DMS53 treated with DMSO at 0.1 percent for 48 hours (cell line): ENCODE measurements at regions not wholly inside any gene's neighbourhood (a gene's known extent, or its start where the extent isn't known, plus 50 kb on each side); places are given as distances from the start of the nearest gene placed in this dataset.
"Not testable (repeated sequence)": the region's sequence is repeated elsewhere in the genome, so short reads cannot be mapped to it uniquely, and the experiment has no call there.

Experiments
- DNase-seq: peaks from one replicate; lab custom pipeline; 2025; ENCODE audit not compliant: unreplicated experiment; lab: John Stamatoyannopoulos, UW

DNA sequence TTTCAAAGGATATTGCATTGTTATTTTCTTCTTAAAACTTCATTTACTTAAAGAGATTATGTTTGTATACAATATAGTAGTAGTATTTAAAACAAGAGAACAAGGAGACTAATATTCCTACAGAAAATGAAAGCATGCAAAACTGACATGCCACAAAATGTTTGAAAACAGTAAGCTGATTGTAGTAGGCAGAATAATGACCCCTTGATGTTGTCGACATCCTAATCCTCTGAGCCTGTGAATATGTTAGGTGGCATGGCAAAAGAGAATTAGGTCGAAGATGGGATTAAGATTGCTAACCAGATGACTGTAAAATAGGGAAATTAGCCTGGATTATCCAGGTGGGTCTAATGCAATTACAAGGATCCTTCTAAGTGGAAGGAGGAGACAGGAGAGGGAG, 522.2 kb upstream of the NR3C2 start:
- DNase-seq, result no peak

DNA sequence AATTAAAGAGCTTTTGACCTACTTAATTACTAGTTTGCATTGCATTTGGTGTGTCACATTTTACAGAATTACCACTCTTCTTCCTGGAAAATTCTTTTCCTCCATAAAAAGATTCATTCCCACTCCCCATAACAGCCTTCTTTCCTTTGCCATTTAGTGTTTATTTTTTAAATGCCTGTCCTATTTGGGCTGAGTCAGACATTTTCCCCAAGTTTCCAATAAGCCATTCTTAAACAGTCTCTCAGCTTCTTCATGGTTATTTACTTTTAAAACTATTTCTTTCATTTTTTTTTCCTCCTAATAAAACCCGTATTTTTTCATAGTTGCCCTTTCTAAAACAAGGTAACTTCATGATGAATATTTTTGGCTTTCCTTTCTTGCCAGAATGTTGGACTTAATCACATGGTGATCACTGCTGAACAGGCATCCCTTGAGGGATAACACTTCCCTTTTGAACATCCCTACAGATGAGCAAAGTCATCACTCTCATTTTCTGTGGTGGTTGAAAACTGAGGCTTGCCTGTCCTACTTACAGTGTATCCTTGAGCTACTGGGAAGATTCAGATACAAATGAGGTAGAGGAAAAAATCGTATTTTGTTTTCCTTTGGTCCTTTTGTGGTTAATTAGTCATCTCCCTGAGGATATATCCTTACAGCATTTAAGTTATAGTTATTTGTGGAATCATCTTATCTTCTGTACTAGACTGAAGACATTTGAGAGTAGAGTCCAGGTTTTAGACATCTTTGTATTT, 520.5 kb upstream of the NR3C2 start:
- no peak for DNase-seq

DNA sequence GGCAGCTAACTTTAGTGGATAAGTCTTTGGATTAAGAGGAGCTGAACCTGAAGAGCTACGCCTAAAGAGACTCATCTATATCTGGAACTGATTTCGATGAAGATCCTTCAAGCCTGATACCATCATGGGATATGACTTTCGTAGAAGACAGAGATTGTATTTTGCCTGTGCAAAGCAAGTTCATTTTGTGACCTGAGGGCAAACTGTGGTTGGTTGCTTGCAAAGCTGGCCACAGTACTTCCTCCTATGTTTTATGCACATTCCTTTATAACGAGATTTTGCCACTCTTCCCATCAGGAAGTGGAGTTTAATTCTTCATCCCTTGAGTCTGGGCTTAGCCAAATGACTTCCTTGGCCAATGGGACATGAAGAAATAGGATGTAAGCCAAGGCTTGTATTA, 519.3 kb upstream of the NR3C2 start:
- DNase-seq, result no peak

DNA sequence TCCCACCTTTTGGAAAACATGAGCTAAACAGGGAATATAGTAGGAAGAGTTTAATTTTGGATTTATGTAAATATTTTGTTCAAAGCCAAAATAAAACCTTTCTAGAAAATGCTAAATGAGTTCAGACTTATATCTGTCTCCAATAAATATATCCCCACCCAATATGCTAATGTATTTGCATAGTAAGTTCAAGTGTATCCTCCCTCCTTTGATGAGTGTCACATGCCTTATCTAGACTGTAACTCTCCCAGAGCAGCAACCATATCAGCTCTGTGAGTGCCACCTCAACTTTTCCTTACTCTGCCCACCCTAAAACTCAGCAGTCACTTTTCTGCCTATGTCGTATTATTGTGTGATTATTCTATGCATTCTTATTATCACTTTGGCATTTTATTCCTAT, 516.1 kb upstream of the NR3C2 start:
- DNase-seq, result no peak

DNA sequence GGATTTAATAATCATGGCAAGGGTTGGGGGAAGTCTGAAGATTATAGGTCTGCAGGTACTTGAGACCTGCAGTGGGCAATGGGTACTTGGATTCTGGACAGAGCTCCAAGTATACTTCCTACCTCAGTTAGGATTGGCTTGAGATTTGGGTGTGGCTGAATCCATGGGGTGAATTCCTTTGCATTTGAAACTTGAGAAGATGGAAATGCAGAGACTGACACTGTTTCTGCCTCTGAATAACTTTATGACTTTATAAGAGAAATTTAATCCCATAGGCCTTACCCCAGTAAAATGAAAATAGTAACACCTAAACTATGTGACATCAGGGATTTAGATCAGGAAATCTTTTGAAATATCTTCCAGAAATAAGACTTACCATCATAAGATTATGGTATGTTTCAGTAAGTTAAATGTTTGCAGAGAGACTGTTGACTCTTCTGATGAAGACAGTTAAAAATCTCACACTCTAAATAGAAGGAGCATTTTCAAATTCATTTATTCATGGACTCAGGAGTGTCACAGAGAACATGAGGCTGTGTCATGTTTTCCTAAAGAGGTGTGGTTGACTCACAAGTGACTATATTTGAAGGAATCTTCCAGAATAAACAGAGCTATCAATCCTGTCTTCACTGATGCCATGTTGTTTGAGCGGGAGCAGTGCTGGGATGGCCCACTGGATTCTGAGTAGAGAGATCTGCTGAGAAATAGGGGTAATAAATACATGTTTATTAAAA, 513.5 kb upstream of the NR3C2 start:
- no peak for DNase-seq

DNA sequence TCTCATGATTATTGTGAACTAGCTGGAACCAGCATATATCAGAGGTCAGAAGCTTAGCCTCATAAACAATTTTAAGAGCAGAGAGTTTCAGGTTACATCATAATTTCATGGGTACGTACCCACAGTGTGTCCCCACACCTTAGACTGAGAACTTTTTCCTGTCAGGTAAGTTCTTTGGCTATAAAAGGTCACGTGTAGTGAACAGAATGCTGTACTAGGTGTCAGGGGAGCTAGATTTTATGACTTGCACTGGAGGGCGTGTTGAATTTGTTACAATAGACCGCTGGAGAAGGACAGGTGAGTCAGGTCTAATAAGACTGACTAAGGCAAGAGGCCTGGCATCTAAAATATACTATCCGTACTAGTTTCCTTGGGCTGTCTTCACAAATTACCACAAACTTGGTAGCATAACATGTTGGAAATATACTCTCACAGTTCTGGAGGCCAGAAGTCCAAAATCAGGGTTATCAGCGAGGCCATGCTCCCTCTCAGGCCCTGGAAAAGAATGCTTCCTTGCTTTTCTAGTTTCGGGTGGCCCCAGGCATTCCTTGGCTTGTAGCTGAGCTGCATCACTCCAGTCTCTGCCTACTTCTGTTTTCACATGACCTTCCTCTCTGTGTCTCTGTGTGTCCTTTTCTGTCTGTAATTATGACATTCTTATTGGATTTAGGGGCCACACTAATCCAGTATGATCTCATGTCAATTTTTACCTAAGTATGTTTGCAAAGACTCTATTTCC, 512.0 kb upstream of the NR3C2 start:
- DNase-seq, result no peak

DNA sequence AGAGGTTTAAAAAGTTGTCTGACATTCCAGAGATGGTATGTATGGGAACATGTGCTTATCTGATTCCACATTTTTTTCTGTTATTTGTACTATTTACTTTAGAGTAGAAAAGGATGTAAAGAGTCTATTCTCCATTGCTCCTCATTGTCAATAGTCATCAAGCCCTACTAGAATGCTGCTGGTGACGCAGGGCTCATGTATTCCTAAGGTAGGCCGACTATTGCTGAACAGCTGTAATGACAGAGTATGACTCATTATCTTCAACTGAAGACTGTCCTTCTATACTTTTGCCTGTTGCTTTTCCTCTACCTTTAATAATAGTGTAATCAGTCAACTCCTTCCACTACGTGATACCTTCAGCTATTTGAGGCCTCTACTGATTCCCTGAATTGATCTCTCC, 509.1 kb upstream of the NR3C2 start:
- peak; percentile 66 for DNase-seq

DNA sequence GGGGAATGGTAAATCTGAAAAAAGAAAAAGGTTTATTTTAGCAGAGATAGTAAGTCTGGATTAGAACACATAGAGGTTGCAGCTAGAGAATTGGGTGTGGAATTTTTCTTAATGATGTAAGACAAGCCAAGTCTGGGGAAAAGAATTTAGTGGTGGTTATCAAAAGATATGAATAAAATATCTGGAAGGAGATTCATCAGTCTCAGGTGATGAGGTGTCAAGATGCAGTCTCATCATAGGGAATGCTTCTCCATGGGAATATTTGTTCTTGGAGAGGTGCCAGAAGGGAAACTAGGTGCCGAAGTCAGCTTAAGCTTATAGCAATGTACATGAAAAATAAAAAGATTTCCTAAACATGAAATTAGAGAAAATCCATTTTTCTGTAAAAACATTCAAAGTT, 504.1 kb upstream of the NR3C2 start:
- no peak for DNase-seq

DNA sequence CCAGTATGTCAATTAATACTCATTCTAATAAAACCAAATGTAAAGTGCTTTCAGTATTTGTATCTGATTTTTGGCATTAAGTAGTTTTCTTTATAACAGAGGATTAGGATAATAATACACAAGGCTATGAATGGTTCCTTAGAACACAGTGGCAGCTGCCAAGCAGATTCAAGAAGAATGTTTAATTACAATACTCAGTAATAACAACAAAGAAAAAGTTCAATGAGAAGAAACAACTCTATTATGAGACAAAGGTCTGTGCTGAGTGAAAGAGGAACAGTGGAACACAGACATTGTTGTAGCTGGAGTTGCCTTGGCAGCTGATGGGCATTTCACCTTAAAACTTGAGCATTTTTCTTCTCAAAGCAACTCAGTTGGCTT, 502.6 kb upstream of the NR3C2 start:
- no peak for DNase-seq

DNA sequence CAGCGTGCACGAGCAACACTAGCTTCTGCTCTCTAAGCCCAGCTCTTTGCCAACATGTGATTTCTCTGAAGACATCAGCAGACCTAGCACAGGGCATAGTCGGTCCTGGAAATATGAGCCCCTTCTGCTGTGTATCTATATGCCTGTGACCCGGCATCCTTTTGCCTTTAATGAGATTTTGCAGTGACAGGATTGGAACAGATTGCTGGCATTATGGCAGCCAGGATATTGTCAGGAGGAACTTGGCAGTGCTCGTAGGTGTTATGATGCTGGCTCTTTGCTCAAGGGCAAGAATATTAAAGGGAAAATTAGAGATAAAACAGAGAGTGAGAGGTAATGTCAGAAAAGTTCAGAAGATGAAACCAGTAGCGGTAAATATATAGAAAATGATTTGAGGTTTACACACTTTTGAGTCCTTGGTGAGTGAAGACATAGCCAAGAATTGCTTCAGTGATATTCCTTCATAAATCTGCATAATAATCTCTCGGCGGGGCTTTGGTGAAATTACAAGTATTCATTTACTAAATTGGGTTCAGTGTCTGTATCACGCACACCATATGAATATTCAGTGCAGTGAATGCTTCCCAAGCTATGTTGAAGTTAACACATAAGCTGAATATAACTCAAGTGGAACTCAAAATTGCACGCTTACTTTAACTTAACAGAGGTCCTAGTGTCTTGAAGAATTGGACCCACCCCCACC, 502.1 kb upstream of the NR3C2 start:
- DNase-seq, result no peak

DNA sequence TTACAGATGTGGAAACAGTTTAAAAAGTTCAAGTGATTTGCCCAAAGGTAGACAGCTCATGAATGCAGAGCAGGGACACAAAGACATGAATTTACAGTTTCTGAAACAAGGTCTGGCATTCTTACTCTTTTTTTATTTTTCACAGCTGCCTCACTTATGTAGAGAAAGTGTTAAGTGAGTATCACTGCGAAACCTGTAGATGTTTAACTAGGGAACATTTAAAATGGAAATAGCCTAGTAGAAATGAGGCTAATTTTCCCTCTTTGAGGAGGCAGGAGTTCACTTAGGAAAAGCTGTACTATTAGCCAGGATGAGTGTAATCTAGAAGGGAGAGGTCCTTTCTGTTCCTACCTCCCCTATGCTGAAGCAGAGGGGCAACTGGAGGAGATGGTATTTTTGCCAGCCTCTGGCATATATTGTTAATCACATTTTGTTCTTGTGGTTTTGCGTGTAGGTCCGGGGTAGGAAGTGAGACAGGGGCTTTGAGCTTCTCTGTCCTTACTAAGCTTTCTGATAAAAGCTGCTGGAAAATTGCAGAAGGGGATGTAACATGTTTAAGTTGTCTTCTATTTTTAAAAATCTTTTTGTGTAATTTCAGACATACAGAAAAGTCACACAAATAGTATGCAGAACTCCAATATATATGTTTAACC, 492.8 kb upstream of the NR3C2 start:
- no peak for DNase-seq

DNA sequence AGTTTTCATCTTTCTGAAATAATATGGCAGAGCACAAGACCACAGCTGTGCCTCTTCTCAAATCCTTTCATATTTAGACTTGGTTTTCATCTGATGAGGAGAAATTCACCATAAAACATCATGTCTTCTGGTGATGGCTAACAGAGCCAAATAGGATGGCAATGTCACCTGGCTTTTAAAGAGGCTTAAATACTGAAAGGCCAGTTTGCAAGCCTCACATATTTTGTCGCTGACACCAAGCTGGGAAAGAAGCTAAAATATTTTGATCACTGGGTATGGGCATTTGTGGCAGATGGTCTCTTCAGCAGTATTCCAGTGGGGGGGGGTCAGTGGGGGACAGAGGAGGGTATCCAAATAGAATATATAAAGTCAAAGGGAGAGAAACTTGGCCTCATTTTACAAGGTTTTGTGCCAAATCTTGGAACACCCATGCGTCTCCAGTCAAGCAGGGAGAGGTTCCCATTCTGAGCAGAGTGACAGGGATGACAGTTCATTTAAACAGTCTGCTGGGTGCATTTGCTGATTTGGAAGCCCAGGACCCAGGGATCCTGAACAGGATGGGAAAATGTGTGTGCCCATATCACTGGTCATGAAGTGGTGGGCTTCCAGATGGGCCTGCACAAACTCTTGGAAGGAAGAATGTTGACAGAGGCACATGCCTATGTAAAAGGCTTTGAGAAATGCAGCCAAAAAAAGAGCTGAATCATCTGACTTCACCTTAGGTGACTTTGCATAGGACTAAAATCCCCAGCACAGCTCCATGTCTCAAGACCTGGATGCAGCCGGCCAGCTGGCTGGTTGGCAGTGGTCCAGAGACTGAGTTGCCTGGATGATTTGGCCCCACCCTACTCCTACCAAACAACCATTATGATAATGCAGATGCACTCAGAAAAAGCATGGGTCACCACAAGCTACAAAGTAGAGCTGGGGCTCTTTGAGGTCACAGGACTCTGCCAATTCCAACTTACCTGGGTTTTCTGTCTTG, 484.4 kb upstream of the NR3C2 start:
- DNase-seq, result no peak

DNA sequence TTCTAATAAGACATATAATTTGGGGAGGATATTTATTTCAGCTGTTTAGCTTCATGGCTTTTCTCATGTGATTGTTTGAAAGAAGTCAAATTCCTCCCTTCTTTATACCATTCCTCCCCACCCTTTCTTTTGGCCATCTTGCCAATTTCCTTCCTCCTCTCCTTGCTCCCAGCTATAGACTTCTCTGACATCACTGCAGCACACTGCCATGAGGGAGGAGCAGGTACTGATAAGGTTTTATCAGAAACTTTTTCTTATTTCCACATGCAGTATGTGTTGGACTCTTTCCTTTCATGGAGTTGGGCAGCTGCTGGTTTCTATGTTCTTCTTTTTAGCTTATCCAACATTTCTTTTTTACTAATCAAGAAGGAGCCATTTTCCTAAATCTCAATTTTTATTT, 481.7 kb upstream of the NR3C2 start:
- DNase-seq, result no peak

DNA sequence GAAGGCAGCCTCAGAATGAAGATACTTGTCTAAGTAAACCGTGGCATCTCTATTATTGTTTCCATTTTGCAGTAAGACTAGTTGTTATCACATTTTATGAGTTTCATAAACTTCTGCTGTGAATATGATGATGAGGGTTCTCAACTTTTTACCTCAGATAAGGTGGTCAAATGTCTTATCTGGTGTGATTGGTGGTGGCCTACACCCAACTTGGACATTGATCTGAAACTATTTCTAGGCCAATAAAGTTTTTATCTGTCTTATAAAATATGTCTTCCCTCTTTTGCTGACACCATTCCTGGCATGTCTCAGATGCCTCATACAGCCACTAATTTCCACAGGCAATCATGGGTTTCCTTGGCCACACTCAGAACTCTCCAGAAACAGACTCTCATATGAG, 480.3 kb upstream of the NR3C2 start:
- DNase-seq, result no peak

DNA sequence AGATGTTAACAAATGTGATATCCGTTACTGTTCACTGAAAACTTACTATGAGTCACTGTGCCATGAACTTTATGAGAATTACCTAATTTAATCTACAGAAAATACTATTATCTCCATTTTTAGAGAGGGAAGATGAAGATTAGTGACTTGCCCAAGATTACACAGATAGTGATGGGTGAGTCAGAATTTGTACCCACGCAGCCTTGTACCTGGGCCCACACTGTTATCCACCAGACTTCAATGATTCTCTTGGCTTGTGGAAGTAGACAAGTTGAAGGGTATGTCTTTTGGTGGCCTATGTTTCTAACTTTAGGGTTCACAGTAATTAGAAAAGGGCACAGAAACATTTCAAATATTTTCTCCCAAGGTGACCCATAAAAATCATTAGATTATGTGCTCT, 472.5 kb upstream of the NR3C2 start:
- no peak for DNase-seq

DNA sequence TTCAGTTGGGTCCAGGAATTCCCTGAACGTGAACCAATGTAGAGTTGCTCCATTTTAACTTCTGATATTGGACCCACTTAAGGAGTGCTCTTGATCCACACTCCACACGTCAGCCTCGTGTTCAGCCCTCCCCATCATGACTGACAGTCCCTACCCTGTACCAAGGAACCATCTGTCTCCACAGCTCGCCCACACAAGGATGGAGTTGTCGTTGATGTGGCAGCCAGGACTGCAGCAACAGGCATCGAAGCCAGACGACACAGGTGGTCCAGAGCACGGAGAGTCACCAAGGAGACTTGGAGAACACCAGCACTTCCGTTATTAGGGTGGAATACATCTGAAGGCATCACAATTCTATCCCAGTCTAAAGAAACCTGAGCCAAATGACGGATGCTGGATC, 472.1 kb upstream of the NR3C2 start:
- no peak for DNase-seq

DNA sequence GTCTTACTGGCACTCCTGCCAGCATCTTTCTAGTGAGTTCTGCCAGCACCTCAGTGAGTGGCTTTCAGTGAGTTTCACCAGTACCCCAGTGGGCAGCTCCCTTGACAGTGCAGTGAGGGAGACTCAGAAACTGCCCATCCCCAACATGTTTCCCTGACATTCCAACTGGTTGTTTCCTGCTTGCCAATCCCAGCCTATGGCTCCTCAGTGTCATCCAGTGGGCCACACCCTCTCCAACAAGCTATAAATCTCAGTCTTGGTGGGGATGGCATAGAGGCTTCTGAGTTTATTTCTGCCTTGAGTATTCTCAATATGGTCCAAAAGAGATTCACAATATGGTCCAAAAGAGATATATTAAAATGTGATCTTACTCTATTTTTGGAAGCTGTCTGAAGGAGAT, 461.2 kb upstream of the NR3C2 start:
- DNase-seq, result no peak

DNA sequence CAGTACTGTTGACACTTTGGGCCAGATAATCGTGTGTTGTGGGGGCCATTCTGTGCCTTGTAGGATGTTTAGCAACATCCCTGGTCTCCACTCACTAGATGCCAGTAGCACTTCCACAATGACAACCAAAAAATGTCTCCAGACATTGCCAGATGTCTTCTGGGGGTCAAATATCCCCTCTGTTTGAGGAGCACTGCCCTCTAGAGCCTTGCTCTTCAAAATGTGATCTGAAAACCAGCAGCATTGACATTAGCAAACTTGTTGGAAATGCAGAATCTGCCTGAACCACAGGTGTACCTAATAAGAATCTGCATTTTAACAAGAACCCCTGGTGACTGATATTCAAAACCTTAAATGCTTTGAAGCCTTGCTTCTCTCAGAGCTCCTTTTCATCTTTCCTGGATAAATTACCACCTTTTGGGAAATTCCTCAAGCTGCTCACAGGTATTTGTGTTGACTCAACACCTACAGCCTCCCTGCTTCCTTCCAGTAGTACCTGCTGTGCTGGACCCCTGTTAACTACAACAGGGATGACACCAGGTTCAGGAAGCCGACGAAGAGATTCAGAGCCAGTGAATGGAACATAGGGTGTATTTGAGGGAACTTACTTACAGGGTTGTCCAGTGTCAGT, 459.0 kb upstream of the NR3C2 start:
- no peak for DNase-seq

DNA sequence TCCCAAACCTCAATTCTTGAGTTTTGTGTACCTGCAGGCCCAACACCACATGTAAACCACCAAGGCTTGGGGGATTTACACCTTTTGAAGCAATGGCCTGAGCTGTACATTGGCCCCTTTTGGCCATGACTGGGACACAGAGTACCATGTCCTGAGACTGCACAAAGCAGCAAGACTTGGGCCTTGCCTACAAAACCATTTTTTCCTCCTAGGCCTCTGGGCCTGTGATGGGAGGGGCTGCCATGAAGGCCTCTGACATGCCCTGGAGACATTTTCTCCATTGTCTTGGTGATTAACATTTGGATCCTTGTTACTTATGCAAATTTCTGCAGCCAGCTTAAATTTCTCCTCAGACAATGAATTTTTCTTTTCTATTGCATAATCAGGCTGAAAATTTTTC, 455.9 kb upstream of the NR3C2 start:
- DNase-seq, result not testable (repeated sequence)
